H1 (cell line): ENCODE measurements at regions not wholly inside any gene's neighbourhood (a gene's known extent, or its start where the extent isn't known, plus 50 kb on each side); places are given as distances from the start of the nearest gene placed in this dataset.

Source experiments
- BRCA1 ChIP-seq: IDR thresholded peaks from 2 replicates; pipeline ENCODE4 v1.6.1; 2012; ENCODE audit warnings: low read depth, low read length, improper control_type of control experiment
- CTCF ChIP-seq, 3 experiments: IDR thresholded peaks; 1 replicate in 2 of 3; 2 replicates in 1 of 3; pipeline versions ENCODE4 v1.5.1 to v1.6.1; 2011; ENCODE audit warnings: low read length in 3 of 3, mild to moderate bottlenecking in 3 of 3, inconsistent platforms in 2 of 3, low read depth in 1 of 3, moderate library complexity in 1 of 3; ENCODE audit not compliant: insufficient read depth in 1 of 3; ENCODE audit errors: control extremely low read depth in 1 of 3
- KDM1A ChIP-seq: fragments of 200-600, 300-600 bp; sonication (generic); IDR thresholded peaks from 2 replicates; pipeline ENCODE4 v1.7.1; 2016; ENCODE audit warnings: mild to moderate bottlenecking, low read length, borderline replicate concordance
- RAD21 ChIP-seq, 2 experiments: IDR thresholded peaks in 1 of 2; conservative IDR thresholded peaks in 1 of 2; 2 replicates each; pipeline ENCODE4 v1.6.1; 2011; ENCODE audit warnings: low read depth in 2 of 2, low read length in 2 of 2, improper control_type of control experiment in 1 of 2, inconsistent platforms in 1 of 2, mild to moderate bottlenecking in 1 of 2, moderate library complexity in 1 of 2
- SIN3A ChIP-seq, 2 experiments: IDR thresholded peaks in 1 of 2; conservative IDR thresholded peaks in 1 of 2; 2 replicates each; pipeline ENCODE4 v1.6.1; 2011 to 2012; ENCODE audit warnings: low read length in 2 of 2, improper control_type of control experiment in 1 of 2, low read depth in 1 of 2, mild to moderate bottlenecking in 1 of 2

- TF ChIP-seq SIN3A (conservative IDR thresholded peaks at IDR 0.05 in 1 of 2, IDR thresholded peaks at IDR 0.05 in 1 of 2; ENCODE audit: low read depth in 1 of 2, low read length in 2 of 2) (no peak), BRCA1 (no peak), CTCF (IDR thresholded peaks at IDR 0.05; ENCODE audit: control extremely low read depth in 1 of 3, insufficient read depth in 1 of 3, low read depth in 1 of 3, low read length in 3 of 3) (no peak), KDM1A (no peak), RAD21 (IDR thresholded peaks at IDR 0.05 in 1 of 2, conservative IDR thresholded peaks at IDR 0.05 in 1 of 2; ENCODE audit: low read depth in 2 of 2, low read length in 2 of 2) (no peak)
Observed at GRCh38 chr10:8719971-8720370, 665.5 kb downstream of the GATA3 start.
